ENCODE measurements at regions not wholly inside any gene's neighbourhood (a gene's known extent, or its start where the extent isn't known, plus 50 kb on each side); places are given as distances from the start of the nearest gene placed in this dataset.

DNA sequence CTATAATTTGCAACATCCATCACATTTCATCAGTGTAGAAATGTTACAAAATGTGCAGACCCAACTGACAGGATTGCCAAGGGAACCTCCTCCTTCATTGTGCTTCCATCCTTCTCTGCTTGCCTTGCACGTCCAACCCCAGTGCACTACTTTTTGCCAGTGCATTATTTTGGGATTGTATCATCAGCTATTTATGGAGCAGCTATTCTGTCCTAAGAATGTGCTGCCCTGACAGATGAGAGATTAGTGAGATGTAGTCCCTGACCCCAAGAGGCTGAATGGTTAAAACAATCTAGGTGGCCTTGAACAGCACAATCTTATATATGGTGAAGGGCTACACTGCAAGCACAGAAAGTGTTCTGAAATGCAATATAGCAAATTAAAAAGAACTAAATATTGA is 935.8 kb downstream of the IGSF11 start:
- no peak for TF ChIP-seq GATA2 (IDR thresholded peaks at IDR 0.05; ENCODE audit: low read depth, low read length)
- TF ChIP-seq GATA3 (IDR thresholded peaks at IDR 0.05; ENCODE audit: low read depth, low read length) = no peak
